Transverse colon (tissue), 4 donors: ENCODE measurements at regions not wholly inside any gene's neighbourhood (a gene's known extent, or its start where the extent isn't known, plus 50 kb on each side); places are given as distances from the start of the nearest gene placed in this dataset.

Experiments used
- DNase-seq: peaks from one replicate; pipeline ENCODE4 v3.0.0-alpha.2; 2019
- H3K27ac ChIP-seq, 4 donors: fragments of 200-600 bp; sonication (generic); 2 replicates each; pipeline ENCODE4 v1.5.1; 2016 to 2018; ENCODE audit warnings: inconsistent platforms in 4 of 4
- H3K27me3 ChIP-seq: fragments of 200-600 bp; sonication (generic); 2 replicates; pipeline ENCODE4 v1.5.1; 2017; ENCODE audit warnings: inconsistent platforms
- H3K36me3 ChIP-seq, 4 donors: fragments of 200-600 bp; sonication (generic); 2 replicates each; pipeline ENCODE4 v1.5.1; 2017 to 2019; ENCODE audit warnings: inconsistent platforms in 4 of 4
- H3K4me1 ChIP-seq, 4 donors: fragments of 200-600 bp; sonication (generic); 2 replicates each; pipeline ENCODE4 v1.5.1; 2017 to 2020; ENCODE audit warnings: inconsistent platforms in 4 of 4
- H3K4me3 ChIP-seq, 4 donors: fragments of 200-600 bp; sonication (generic); 1 replicate in 1 of 4; 2 replicates in 3 of 4; pipeline versions ENCODE4 v1.5.1 to v1.6.1; 2017 to 2019; ENCODE audit warnings: inconsistent platforms in 4 of 4
- H3K9me3 ChIP-seq, 2 donors: fragments of 200-600 bp; sonication (generic); 2 replicates each; pipeline ENCODE4 v1.5.1; 2017 to 2019; ENCODE audit warnings: inconsistent platforms in 2 of 2
- CTCF ChIP-seq, 5 experiments: fragments of 200-600 bp in 3 of 5; fragments of 450-650 bp in 2 of 5; sonication (generic) in 3 of 5; IDR thresholded peaks; 1 replicate in 2 of 5; 2 replicates in 3 of 5; pipeline ENCODE4 v1.5.1; 2016 to 2017; ENCODE audit warnings: antibody characterized with exemption in 5 of 5, inconsistent platforms in 3 of 5, mild to moderate bottlenecking in 2 of 5, moderate library complexity in 1 of 5
- EP300 ChIP-seq: sonication (generic); formaldehyde crosslinking; IDR thresholded peaks from one replicate; pipeline ENCODE4 v1.6.1; 2017; ENCODE audit warnings: antibody characterized with exemption, low read depth
- POLR2A ChIP-seq: fragments of 450-650 bp; IDR thresholded peaks from one replicate; pipeline ENCODE4 v1.6.1; 2016; ENCODE audit warnings: antibody characterized with exemption, mild to moderate bottlenecking, moderate library complexity
- POLR2AphosphoS5 ChIP-seq, 3 donors: sonication (generic); formaldehyde crosslinking; IDR thresholded peaks; one replicate each; pipeline ENCODE4 v1.6.1; 2016; ENCODE audit warnings: antibody characterized with exemption in 3 of 3
- WGBS, 2 donors: methylation state at CpG; one replicate each; pipeline ENCODE4 v1.1.5; 2018; ENCODE audit warnings: low coverage in 1 of 2; 5-methylcytosine and 5-hydroxymethylcytosine counted together
- in situ Hi-C, 4 donors: fragments of 200-750 bp; cut with MboI; loops; one replicate each; pipeline versions ENCODE4 v1.15.0 to v1.15.1; 2017; ENCODE audit warnings: low sequenced_read_pairs in 3 of 4, low pct_ligation_motif_present in 1 of 4, low pct_unique_long_range_greater_than_20kb in 1 of 4
- intact Hi-C: fragments of 100-400 bp; cut with DNase I; formaldehyde crosslinking; loops from one replicate; pipeline ENCODE4 v1.15.1; 2023; ENCODE audit warnings: low total_unique reads

- DNase-seq, result no peak
- Histone ChIP-seq H3K36me3 (no peaks in the 10 kb centered on the region), H3K4me1 (no peaks in the 10 kb centered on the region), H3K27me3 (no peaks in the 10 kb centered on the region), H3K4me3 (no peak overlapping the region), H3K9me3 (no peaks in the 10 kb centered on the region), H3K27ac (no peak overlapping the region)
- WGBS, 2 donors, result 71 to 86% methylated on average over 3 of the region's 3 CpGs
- intact Hi-C loops (no loop called here), in situ Hi-C loops (no loop called here)
- no peak for TF ChIP-seq EP300
- no peak for TF ChIP-seq POLR2A
- TF ChIP-seq CTCF (IDR thresholded peaks at IDR 0.05), result no peak
- TF ChIP-seq POLR2AphosphoS5 (IDR thresholded peaks at IDR 0.05), result no peak
Measured at GRCh38 chr3:101091489-101091888, 98.3 kb upstream of the ABI3BP start.

GRCh38 chr3:101085752-101086151 is 92.5 kb upstream of the ABI3BP start:
- intact Hi-C loops, result no loop called here
- no peaks in the 10 kb centered on the region for H3K27me3 ChIP-seq
- TF ChIP-seq EP300 (no peak), CTCF (IDR thresholded peaks at IDR 0.05) (no peak), POLR2A (no peak), POLR2AphosphoS5 (IDR thresholded peaks at IDR 0.05) (no peak)
- 84 to 88% methylated on average over 1 of the region's 1 CpG for WGBS, 2 donors
- no peak for DNase-seq
- H3K9me3 ChIP-seq, result no peaks in the 10 kb centered on the region
- H3K27ac ChIP-seq, result no peak overlapping the region
- H3K4me1 ChIP-seq, result peaks cover 0 to 4% (median 1%) of the 10 kb centered on the region in 4 donors
- no peak overlapping the region for H3K4me3 ChIP-seq
- in situ Hi-C loops, result no loop called here
- no peaks in the 10 kb centered on the region for H3K36me3 ChIP-seq

GRCh38 chr3:101084404-101084803 is 91.2 kb upstream of the ABI3BP start:
- Histone ChIP-seq H3K27me3 (no peaks in the 10 kb centered on the region), H3K9me3 (no peaks in the 10 kb centered on the region), H3K36me3 (no peaks in the 10 kb centered on the region), H3K4me3 (no peak overlapping the region), H3K4me1 (peaks cover 0 to 6% (median 1%) of the 10 kb centered on the region in 4 donors), H3K27ac (no peak overlapping the region)
- WGBS, 2 donors, result 52 to 56% methylated on average over 1 of the region's 1 CpG
- intact Hi-C loops (no loop called here), in situ Hi-C loops (no loop called here)
- no peak for DNase-seq
- no peak for TF ChIP-seq POLR2A
- TF ChIP-seq EP300, result no peak
- no peak for TF ChIP-seq CTCF (IDR thresholded peaks at IDR 0.05)
- no peak for TF ChIP-seq POLR2AphosphoS5 (IDR thresholded peaks at IDR 0.05)

- in situ Hi-C loops (no loop called here), intact Hi-C loops (no loop called here)
- no peak overlapping the region for H3K27ac ChIP-seq
- no peaks in the 10 kb centered on the region for H3K9me3 ChIP-seq
- peaks cover 0 to 6% (median 1%) of the 10 kb centered on the region in 4 donors for H3K4me1 ChIP-seq
- no peaks in the 10 kb centered on the region for H3K36me3 ChIP-seq
- H3K4me3 ChIP-seq, result no peak overlapping the region
- no peaks in the 10 kb centered on the region for H3K27me3 ChIP-seq
- DNase-seq, result no peak
- TF ChIP-seq POLR2AphosphoS5 (IDR thresholded peaks at IDR 0.05) (no peak), POLR2A (no peak), CTCF (IDR thresholded peaks at IDR 0.05) (no peak), EP300 (no peak)
Measured at GRCh38 chr3:101081999-101082398, 88.8 kb upstream of the ABI3BP start.
